MM.1S (cell line): ENCODE measurements at regions not wholly inside any gene's neighbourhood (a gene's known extent, or its start where the extent isn't known, plus 50 kb on each side); places are given as distances from the start of the nearest gene placed in this dataset.

Source experiments
- DNase-seq: peaks from one replicate; pipeline ENCODE4 v3.0.0-alpha.2; 2015
- H2AFZ ChIP-seq: fragments of 300-600 bp; sonication (generic); 2 replicates; pipeline ENCODE4 v1.6.0; 2016; ENCODE audit warnings: antibody characterized with exemption, low read length
- H3F3A ChIP-seq: fragments of 300-600 bp; sonication (generic); 2 replicates; pipeline ENCODE4 v1.6.1; 2016; ENCODE audit warnings: mild to moderate bottlenecking, antibody characterized with exemption, low read length, moderate library complexity, mixed read lengths; ENCODE audit not compliant: insufficient read depth
- H3K27ac ChIP-seq: fragments of 300-600 bp; sonication (generic); 2 replicates; pipeline ENCODE4 v1.5.1; 2016; ENCODE audit warnings: mild to moderate bottlenecking, low read length
- H3K27me3 ChIP-seq: fragments of 300-600 bp; sonication (generic); replicated peaks from 2 replicates; pipeline ENCODE4 v1.6.0; 2016; ENCODE audit warnings: low read length; ENCODE audit not compliant: insufficient read depth
- H3K36me3 ChIP-seq: fragments of 300-600 bp; sonication (generic); replicated peaks from 2 replicates; pipeline ENCODE4 v1.6.1; 2016; ENCODE audit warnings: mild to moderate bottlenecking, low read length, mixed read lengths; ENCODE audit not compliant: insufficient read depth
- H3K4me1 ChIP-seq: fragments of 300-600 bp; sonication (generic); 2 replicates; pipeline ENCODE4 v1.6.1; 2016; ENCODE audit warnings: low read length, mixed read lengths
- H3K4me2 ChIP-seq: fragments of 300-600 bp; sonication (generic); 2 replicates; pipeline ENCODE4 v1.6.0; 2016; ENCODE audit warnings: low read depth, low read length
- H3K4me3 ChIP-seq: fragments of 300-600 bp; sonication (generic); 2 replicates; pipeline ENCODE4 v1.5.1; 2016; ENCODE audit warnings: low read length, mixed read lengths
- H3K79me2 ChIP-seq: fragments of 300-600 bp; sonication (generic); 2 replicates; pipeline ENCODE4 v1.6.1; 2016; ENCODE audit warnings: mixed run types, low read length, mixed read lengths
- H3K9ac ChIP-seq: fragments of 300-600 bp; sonication (generic); 2 replicates; pipeline ENCODE4 v1.6.1; 2016; ENCODE audit warnings: low read length, mixed read lengths
- H3K9me2 ChIP-seq: fragments of 300-600 bp; sonication (generic); replicated peaks from 2 replicates; pipeline ENCODE4 v1.6.1; 2016; ENCODE audit warnings: mild to moderate bottlenecking, low read length, mixed read lengths; ENCODE audit not compliant: insufficient read depth
- H3K9me3 ChIP-seq: fragments of 300-600 bp; sonication (generic); replicated peaks from 2 replicates; pipeline ENCODE4 v1.6.1; 2016; ENCODE audit warnings: mild to moderate bottlenecking, low read length, mixed read lengths; ENCODE audit not compliant: insufficient read depth
- H4K20me1 ChIP-seq: fragments of 300-600 bp; sonication (generic); 2 replicates; pipeline ENCODE4 v1.6.1; 2016; ENCODE audit warnings: mild to moderate bottlenecking, low read length, moderate library complexity, mixed read lengths; ENCODE audit not compliant: insufficient read depth
- EZH2 ChIP-seq: fragments of 300-600 bp; sonication (generic); optimal IDR thresholded peaks from 2 replicates; pipeline ENCODE3; 2017; ENCODE audit warnings: low read depth, mild to moderate bottlenecking, antibody characterized with exemption, low read length, mixed read lengths
- EZH2phosphoT487 ChIP-seq: fragments of 300-600 bp; sonication (generic); IDR thresholded peaks from 2 replicates; pipeline ENCODE4 v1.6.1; 2018; ENCODE audit warnings: antibody characterized with exemption, low read length
- TF ChIP-seq, protein P1 (sequence below): fragments of 300-600 bp; sonication (generic); IDR thresholded peaks from 2 replicates; pipeline ENCODE4 v1.5.1; 2016; ENCODE audit warnings: antibody characterized with exemption, low read length, mixed read lengths

DNA sequence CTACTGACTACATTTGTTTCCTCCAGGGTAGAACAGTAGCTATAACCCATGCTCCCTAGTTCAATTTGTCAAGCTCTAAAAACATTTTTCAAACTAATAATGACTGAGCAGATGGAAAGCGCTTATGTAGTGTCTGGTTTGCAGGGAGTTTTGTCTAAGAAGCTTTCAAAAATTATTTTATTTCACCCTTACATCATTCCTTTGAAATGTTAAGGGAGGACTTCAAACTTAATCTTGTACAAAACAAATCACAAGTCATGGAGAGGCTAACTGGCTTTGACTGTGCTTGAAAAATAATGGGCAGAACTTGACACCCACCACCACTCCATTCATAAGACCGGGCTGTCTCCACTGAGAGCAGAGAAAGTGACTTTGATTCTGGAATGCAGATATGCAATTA, 153.4 kb upstream of the QRFPR start:
- Histone ChIP-seq H4K20me1 (no peaks in the 10 kb centered on the region), H3K4me2 (no peak overlapping the region), H3K9me2 (no peaks in the 10 kb centered on the region), H3K79me2 (no peaks in the 10 kb centered on the region), H3K9ac (no peak overlapping the region), H2AFZ (no peak overlapping the region), H3K36me3 (no peaks in the 10 kb centered on the region), H3K27me3 (no peaks in the 10 kb centered on the region), H3K9me3 (no peaks in the 10 kb centered on the region), H3K27ac (no peak overlapping the region), H3K4me3 (no peak overlapping the region), H3F3A (no peaks in the 10 kb centered on the region), H3K4me1 (no peaks in the 10 kb centered on the region)
- TF ChIP-seq EZH2 (no peak), EZH2phosphoT487 (no peak)
- TF ChIP-seq, protein P1, sequence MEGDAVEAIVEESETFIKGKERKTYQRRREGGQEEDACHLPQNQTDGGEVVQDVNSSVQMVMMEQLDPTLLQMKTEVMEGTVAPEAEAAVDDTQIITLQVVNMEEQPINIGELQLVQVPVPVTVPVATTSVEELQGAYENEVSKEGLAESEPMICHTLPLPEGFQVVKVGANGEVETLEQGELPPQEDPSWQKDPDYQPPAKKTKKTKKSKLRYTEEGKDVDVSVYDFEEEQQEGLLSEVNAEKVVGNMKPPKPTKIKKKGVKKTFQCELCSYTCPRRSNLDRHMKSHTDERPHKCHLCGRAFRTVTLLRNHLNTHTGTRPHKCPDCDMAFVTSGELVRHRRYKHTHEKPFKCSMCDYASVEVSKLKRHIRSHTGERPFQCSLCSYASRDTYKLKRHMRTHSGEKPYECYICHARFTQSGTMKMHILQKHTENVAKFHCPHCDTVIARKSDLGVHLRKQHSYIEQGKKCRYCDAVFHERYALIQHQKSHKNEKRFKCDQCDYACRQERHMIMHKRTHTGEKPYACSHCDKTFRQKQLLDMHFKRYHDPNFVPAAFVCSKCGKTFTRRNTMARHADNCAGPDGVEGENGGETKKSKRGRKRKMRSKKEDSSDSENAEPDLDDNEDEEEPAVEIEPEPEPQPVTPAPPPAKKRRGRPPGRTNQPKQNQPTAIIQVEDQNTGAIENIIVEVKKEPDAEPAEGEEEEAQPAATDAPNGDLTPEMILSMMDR, result no peak
- no peak for DNase-seq

DNA sequence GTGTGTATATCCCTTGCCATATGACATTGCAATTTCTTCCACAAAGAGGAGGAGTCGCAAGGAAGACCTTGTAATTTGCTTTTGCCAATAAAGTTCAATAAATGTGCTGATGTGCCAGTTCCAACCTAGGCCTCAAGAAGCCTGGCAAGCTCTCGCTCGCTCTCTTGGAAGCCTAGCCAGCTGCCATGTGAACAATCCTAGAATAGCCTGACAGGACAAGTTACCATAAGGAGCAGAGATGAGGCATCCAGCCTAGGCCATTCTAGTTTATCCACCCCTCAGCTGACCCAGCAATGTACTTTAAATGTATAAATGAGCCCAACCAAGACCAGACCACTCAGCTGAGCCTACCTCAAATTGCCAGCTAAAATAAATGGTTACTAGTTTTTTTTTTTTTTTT, 145.7 kb upstream of the QRFPR start:
- Histone ChIP-seq H3K9me2 (no peaks in the 10 kb centered on the region), H3K36me3 (no peaks in the 10 kb centered on the region), H3K27ac (no peak overlapping the region), H3K4me3 (no peak overlapping the region), H3K4me1 (no peaks in the 10 kb centered on the region), H3K27me3 (no peaks in the 10 kb centered on the region), H3K9me3 (no peaks in the 10 kb centered on the region), H3K79me2 (no peaks in the 10 kb centered on the region), H3K4me2 (no peak overlapping the region), H4K20me1 (no peaks in the 10 kb centered on the region), H3K9ac (no peak overlapping the region), H2AFZ (no peak overlapping the region), H3F3A (no peaks in the 10 kb centered on the region)
- no peak for DNase-seq
- TF ChIP-seq, protein P1, result no peak
- no peak for TF ChIP-seq EZH2phosphoT487
- no peak for TF ChIP-seq EZH2

DNA sequence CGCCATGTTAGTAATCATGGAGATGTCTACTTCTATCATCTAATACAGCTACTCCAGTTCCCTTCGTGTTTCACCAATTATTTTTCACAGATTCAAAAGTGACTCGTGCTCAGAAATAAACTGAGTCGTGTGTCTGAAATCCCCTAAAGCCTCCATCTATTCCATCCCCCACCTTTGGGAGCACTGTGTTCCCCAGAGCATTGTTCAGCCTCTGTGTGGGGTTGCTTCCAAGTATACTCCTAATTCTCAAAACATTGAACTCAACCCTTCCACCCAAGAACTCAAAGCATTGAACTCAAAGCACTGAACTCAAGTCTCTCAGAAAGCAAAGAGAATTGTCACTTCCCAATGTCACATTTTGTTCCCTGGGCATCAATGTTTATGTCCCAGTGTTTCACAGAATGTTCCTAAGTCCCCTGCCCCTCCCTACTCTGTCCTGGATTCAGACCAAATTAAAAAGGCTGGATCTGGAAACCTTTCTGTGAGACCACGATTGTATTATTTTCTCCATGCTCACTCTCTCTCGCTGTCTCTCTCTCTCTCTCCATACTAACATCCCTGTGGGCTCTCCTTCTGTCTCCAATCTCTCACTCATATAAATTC, 138.5 kb upstream of the QRFPR start:
- H3K4me1 ChIP-seq, result no peaks in the 10 kb centered on the region
- H3K4me3 ChIP-seq, result no peak overlapping the region
- H2AFZ ChIP-seq, result no peak overlapping the region
- no peaks in the 10 kb centered on the region for H3K79me2 ChIP-seq
- DNase-seq, result no peak
- no peaks in the 10 kb centered on the region for H3K27me3 ChIP-seq
- no peaks in the 10 kb centered on the region for H3K36me3 ChIP-seq
- no peaks in the 10 kb centered on the region for H3K9me3 ChIP-seq
- no peaks in the 10 kb centered on the region; the same call in 1 of the 2 replicates for H3K9me2 ChIP-seq
- H3K9ac ChIP-seq, result no peak overlapping the region
- H3K27ac ChIP-seq, result no peak overlapping the region
- no peak for TF ChIP-seq EZH2
- TF ChIP-seq, protein P1, result no peak
- TF ChIP-seq EZH2phosphoT487, result no peak
- no peaks in the 10 kb centered on the region for H3F3A ChIP-seq
- H3K4me2 ChIP-seq, result no peak overlapping the region
- no peaks in the 10 kb centered on the region for H4K20me1 ChIP-seq
